Keratinocyte (primary cell): ENCODE measurements at regions not wholly inside any gene's neighbourhood (a gene's known extent, or its start where the extent isn't known, plus 50 kb on each side); places are given as distances from the start of the nearest gene placed in this dataset.

Source experiments
- DNase-seq: peaks from one replicate; pipeline ENCODE4 v3.0.0-alpha.2; 2011; ENCODE audit warnings: low read depth, missing footprints, low spot score
- FAIRE-seq: peaks from 2 replicates; lab custom pipeline; 2011; peaks lifted over from hg19 to GRCh38; lab: Jason Lieb, UNC
- H2AFZ ChIP-seq: 2 replicates; pipeline ENCODE4 v1.6.0; 2012; ENCODE audit warnings: low read length, control low read depth, inconsistent platforms; ENCODE audit not compliant: control insufficient read depth
- H3K27ac ChIP-seq: 2 replicates; pipeline ENCODE4 v1.5.1; 2011; ENCODE audit warnings: low read length; ENCODE audit not compliant: control insufficient read depth, insufficient read depth
- H3K27me3 ChIP-seq: 3 replicates; pipeline ENCODE4 v1.6.0; 2011; ENCODE audit warnings: low read length; ENCODE audit not compliant: control insufficient read depth, insufficient read depth; ENCODE audit errors: extremely low read depth
- H3K36me3 ChIP-seq, 2 experiments: 2 replicates in 1 of 2; 3 replicates in 1 of 2; pipeline ENCODE4 v1.5.1; 2011; ENCODE audit warnings: low read length in 2 of 2, mild to moderate bottlenecking in 1 of 2; ENCODE audit not compliant: control insufficient read depth in 2 of 2, insufficient read depth in 2 of 2; ENCODE audit errors: extremely low read depth in 1 of 2
- H3K4me1 ChIP-seq: 3 replicates; pipeline ENCODE4 v1.5.1; 2011; ENCODE audit warnings: low read length; ENCODE audit not compliant: control insufficient read depth, insufficient read depth; ENCODE audit errors: extremely low read depth
- H3K4me2 ChIP-seq: 3 replicates; pipeline ENCODE4 v1.6.0; 2011; ENCODE audit warnings: low read depth, low read length; ENCODE audit not compliant: control insufficient read depth, insufficient read depth; ENCODE audit errors: extremely low read depth
- H3K4me3 ChIP-seq, 3 experiments: fragments of 200-600 bp in 1 of 3; sonication (generic) in 1 of 3; 2 replicates in 2 of 3; 3 replicates in 1 of 3; pipeline ENCODE4 v1.5.1; 2011 to 2016; ENCODE audit warnings: low read length in 3 of 3, mild to moderate bottlenecking in 3 of 3, control low read depth in 2 of 3, inconsistent platforms in 1 of 3, low read depth in 1 of 3, mixed read lengths in 1 of 3, mixed run types in 1 of 3, moderate library complexity in 1 of 3; ENCODE audit not compliant: control insufficient read depth in 2 of 3, insufficient read depth in 2 of 3; ENCODE audit errors: extremely low read depth in 1 of 3
- H3K79me2 ChIP-seq: 2 replicates; pipeline ENCODE4 v1.6.0; 2012; ENCODE audit warnings: low read length; ENCODE audit not compliant: control insufficient read depth, insufficient read depth
- H3K9ac ChIP-seq: 3 replicates; pipeline ENCODE4 v1.6.0; 2011; ENCODE audit warnings: low read length; ENCODE audit not compliant: control insufficient read depth, insufficient read depth; ENCODE audit errors: extremely low read depth
- H3K9me1 ChIP-seq: 3 replicates; pipeline ENCODE4 v1.6.0; 2011; ENCODE audit warnings: low read length; ENCODE audit not compliant: control insufficient read depth, insufficient read depth; ENCODE audit errors: extremely low read depth
- H3K9me3 ChIP-seq: 2 replicates; pipeline ENCODE4 v1.5.1; 2012; ENCODE audit warnings: low read depth, low read length; ENCODE audit not compliant: control insufficient read depth
- H4K20me1 ChIP-seq: 3 replicates; pipeline ENCODE4 v1.6.0; 2011; ENCODE audit warnings: low read length; ENCODE audit not compliant: control insufficient read depth, insufficient read depth; ENCODE audit errors: extremely low read depth
- CTCF ChIP-seq, 3 experiments: IDR thresholded peaks in 1 of 3; conservative IDR thresholded peaks in 1 of 3; optimal IDR thresholded peaks in 1 of 3; 2 replicates in 2 of 3; 3 replicates in 1 of 3; pipeline versions ENCODE3 to v1.5.1; 2011; ENCODE audit warnings: low read length in 3 of 3, mild to moderate bottlenecking in 3 of 3, moderate library complexity in 2 of 3, control low read depth in 1 of 3, inconsistent platforms in 1 of 3; ENCODE audit not compliant: insufficient read depth in 2 of 3; ENCODE audit errors: extremely low read depth in 1 of 3
- EZH2 ChIP-seq: IDR thresholded peaks from one replicate; pipeline ENCODE4 v1.6.1; 2012; ENCODE audit warnings: inconsistent platforms, mild to moderate bottlenecking, low read length, moderate library complexity
- dilution Hi-C: fragments of 300-500 bp; cut with MboI; formaldehyde crosslinking; loops from one replicate; pipeline ENCODE4 v1.7.0; 2020; ENCODE audit warnings: low sequenced_read_pairs; ENCODE audit not compliant: extremely low pct_ligation_motif_present

GRCh38 chr4:7131498-7132031 is 60.8 kb upstream of the SORCS2 start:
- no peaks in the 10 kb centered on the region for H3K9me1 ChIP-seq
- H3K27me3 ChIP-seq, result no peaks in the 10 kb centered on the region
- FAIRE-seq (no peak), DNase-seq (no peak)
- H3K9ac ChIP-seq, result no peak overlapping the region
- no peak overlapping the region for H3K4me2 ChIP-seq
- H3K27ac ChIP-seq, result no peak overlapping the region
- no peaks in the 10 kb centered on the region for H3K79me2 ChIP-seq
- dilution Hi-C loops, result no loop called here
- no peaks in the 10 kb centered on the region for H3K4me1 ChIP-seq
- no peak overlapping the region for H3K4me3 ChIP-seq
- no peaks in the 10 kb centered on the region for H3K36me3 ChIP-seq
- no peaks in the 10 kb centered on the region for H4K20me1 ChIP-seq
- H3K9me3 ChIP-seq, result no peaks in the 10 kb centered on the region
- H2AFZ ChIP-seq, result no peak overlapping the region
- TF ChIP-seq EZH2, result no peak
- no peak for TF ChIP-seq CTCF (optimal IDR thresholded peaks at IDR 0.05 in 1 of 3, IDR thresholded peaks at IDR 0.05 in 1 of 3, conservative IDR thresholded peaks at IDR 0.05 in 1 of 3; ENCODE audit: extremely low read depth in 1 of 3, insufficient read depth in 2 of 3, low read length in 3 of 3)

- no peaks in the 10 kb centered on the region for H3K79me2 ChIP-seq
- no peaks in the 10 kb centered on the region for H3K9me1 ChIP-seq
- no peaks in the 10 kb centered on the region for H3K9me3 ChIP-seq
- no peak overlapping the region for H3K4me2 ChIP-seq
- H2AFZ ChIP-seq, result no peak overlapping the region
- no peaks in the 10 kb centered on the region for H3K36me3 ChIP-seq
- FAIRE-seq, result no peak
- no peak for DNase-seq
- H3K4me3 ChIP-seq, result no peak overlapping the region
- dilution Hi-C loops, result no loop called here
- H3K27me3 ChIP-seq, result no peaks in the 10 kb centered on the region
- TF ChIP-seq EZH2 (no peak), CTCF (optimal IDR thresholded peaks at IDR 0.05 in 1 of 3, IDR thresholded peaks at IDR 0.05 in 1 of 3, conservative IDR thresholded peaks at IDR 0.05 in 1 of 3; ENCODE audit: extremely low read depth in 1 of 3, insufficient read depth in 2 of 3, low read length in 3 of 3) (no peak)
- no peak overlapping the region for H3K9ac ChIP-seq
- H3K4me1 ChIP-seq, result no peaks in the 10 kb centered on the region
- no peaks in the 10 kb centered on the region for H4K20me1 ChIP-seq
- H3K27ac ChIP-seq, result no peak overlapping the region
Measured at GRCh38 chr4:7130621-7131211, 61.6 kb upstream of the SORCS2 start.
